Hindlimb muscle (tissue), 1 donor: ENCODE measurements at regions not wholly inside any gene's neighbourhood (a gene's known extent, or its start where the extent isn't known, plus 50 kb on each side); places are given as distances from the start of the nearest gene placed in this dataset.
A peak's percentile ranks its signal among the peaks of the same experiment; 100 is the strongest.

Source experiments
- DNase-seq: peaks from one replicate; pipeline ENCODE4 v3.0.0-alpha.2; 2013

- no peak for DNase-seq
Observed at GRCh38 chr5:96282020-96282419, 151.0 kb downstream of the PCSK1 start.

DNA sequence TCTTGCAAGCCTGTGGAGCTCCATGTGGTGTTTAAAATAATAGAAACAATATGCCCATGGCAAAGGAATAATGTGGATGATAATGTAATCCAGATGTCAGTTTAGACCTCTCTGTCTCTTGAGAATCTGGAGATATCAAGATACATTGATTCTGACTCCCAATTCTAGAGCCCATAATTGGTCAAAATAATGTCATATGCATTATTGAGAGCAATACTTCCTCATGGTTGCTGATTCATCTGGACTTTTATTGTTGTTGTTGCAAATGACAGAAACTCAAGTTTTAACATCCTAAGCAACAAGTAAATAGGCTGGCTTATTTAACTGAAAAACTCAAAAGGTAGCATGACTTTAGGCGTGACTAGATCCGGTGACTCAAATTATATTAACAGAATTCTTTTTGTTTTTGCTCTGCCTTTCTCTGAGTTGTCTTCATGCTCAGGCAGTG is 152.1 kb downstream of the PCSK1 start:
- DNase-seq = no peak

DNA sequence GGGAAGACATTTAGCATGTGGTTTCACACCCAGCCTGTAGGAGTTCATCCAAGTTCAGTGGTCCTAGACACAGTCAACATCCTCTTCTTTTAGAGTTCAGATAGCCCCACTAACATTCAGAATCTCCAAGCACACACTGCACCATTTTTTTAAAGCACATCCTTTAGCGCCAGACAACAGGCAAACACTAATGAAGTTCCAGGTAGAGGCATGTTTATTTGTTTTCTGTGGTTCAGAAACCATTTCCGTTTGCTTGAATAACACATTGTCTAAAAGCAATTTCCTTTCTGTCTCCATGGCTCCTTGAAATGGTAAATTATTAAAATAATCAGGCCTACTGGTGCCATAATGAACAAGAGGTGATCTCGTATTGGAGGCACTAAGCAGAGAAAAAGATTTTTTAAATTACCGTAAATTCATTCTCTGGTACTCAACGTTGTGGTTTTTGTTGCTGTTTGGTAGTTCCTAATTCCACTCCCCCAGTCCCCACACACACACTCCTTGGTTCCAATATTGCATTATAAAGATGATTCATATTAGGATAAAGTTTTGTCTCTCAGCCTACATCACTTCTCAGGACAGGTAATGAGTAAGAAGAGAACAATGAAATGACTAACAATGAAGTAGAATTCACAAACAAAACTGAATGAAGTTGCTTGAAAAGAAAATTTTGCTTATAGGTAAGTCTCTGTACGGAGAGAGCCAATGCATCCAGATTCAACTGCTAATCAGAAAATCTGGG is 153.1 kb downstream of the PCSK1 start:
- DNase-seq = no peak

GRCh38 chr5:96278981-96279380 is 154.1 kb downstream of the PCSK1 start:
- peak; percentile 74 for DNase-seq

DNA sequence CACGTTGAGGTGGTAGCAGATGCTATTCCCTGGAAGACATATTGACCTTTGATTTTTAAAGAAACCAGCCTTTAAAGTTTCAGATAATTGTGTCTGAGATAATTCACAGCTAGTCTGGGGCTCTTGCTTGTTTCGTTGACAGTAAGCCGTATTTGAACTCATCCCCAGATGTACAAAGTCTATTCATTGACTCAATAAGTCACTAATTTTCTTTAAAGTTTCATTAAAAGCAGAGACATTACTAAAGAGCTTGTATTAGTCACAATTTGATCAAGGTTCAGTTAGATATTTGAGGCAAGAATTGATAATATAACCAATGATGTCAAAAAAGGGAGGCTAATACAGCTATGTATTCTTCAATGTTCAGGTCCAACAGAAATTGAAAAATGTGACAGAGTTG is 158.0 kb downstream of the PCSK1 start:
- no peak for DNase-seq

DNA sequence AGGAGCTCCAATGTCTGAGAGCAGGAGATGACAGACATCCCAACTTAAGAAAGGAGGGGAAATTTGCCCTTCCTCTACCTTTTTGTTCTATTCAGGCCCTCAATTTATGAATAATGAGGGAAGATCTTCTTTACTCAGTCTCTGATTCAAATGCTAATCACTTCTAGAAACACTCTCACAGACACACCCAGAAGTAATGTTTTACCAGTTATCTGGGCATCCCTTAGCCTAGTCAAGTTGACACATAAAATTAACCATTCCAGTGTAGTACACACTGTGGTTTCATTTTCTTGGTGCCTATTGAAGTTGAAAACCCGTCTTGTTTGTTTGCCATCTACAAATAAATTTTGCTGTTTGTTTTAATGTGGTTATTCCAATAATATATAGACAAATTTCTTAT is 167.6 kb downstream of the PCSK1 start:
- DNase-seq = no peak

GRCh38 chr5:96264047-96264446 is 169.0 kb downstream of the PCSK1 start:
- no peak for DNase-seq

GRCh38 chr5:96262105-96262504 is 170.9 kb downstream of the PCSK1 start:
- no peak for DNase-seq

- no peak for DNase-seq
Observed at GRCh38 chr5:96260009-96260408, 173.0 kb downstream of the PCSK1 start.

DNA sequence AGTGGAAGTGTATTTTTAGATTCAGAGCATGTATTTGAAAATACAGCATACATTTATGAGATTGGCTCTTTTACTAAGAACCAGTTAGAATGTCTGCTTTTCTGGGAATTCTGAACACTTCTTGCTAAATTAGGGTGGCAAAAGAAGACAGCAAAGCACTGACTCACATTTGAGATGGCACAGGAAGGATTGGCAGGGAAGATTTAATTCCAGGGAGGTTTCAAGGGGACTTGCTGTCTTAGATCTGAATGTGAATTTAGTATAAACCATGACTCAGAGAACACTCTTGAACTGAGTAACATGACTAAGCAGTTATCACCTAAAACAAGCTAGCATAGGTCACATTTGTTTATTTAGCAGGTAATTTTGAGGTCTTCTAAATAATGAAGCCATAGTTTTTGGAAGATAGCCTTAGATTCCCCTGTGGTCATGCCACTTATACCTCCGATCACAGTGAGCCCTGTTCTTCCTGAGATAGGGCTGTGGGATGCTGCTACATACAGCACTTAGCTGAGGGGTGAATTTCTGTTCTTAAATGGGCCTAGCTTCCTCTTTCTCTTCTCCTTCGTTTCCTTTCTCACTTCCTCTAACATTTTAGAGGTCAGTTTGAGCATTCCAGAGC is 173.8 kb downstream of the PCSK1 start:
- no peak for DNase-seq

DNA sequence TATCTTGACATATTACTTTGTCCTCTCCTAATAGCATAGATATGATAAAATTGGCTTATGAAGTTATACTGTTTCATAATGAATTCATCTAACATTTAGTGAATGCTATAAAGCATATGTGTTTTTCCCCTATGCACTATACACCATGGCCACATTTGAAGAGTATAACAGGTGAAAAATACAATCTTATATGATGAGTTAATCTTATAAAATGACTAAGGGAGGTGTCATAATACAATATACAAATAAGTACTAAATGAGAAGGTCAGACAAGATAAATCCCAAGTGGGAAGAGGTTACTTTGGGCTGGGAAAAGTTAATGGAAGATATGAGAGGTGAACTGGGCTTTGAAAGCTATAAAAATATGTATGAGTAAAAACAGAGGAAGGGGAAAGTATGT is 174.4 kb downstream of the PCSK1 start:
- DNase-seq = no peak

DNA sequence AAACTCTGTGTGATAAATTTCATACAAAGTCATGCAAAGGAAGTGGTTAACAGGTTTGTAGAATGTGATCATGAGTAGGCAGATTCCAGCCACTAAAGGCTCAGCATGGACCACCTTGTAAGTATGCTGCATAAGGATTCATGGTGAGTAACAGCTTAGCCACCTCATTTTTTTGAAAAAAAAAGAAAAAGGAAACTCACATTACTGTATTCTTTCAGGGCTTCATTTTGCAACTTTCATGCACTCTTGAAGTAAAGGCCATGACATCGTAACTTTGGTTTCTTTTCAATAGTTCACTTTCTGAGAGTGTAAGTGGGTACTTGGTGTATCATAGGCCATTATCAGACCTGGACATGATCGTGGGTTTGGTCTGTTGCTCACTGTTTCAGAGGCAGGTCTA is 175.1 kb downstream of the PCSK1 start:
- DNase-seq = no peak

GRCh38 chr5:96256795-96257470 is 176.1 kb downstream of the PCSK1 start:
- no peak for DNase-seq

DNA sequence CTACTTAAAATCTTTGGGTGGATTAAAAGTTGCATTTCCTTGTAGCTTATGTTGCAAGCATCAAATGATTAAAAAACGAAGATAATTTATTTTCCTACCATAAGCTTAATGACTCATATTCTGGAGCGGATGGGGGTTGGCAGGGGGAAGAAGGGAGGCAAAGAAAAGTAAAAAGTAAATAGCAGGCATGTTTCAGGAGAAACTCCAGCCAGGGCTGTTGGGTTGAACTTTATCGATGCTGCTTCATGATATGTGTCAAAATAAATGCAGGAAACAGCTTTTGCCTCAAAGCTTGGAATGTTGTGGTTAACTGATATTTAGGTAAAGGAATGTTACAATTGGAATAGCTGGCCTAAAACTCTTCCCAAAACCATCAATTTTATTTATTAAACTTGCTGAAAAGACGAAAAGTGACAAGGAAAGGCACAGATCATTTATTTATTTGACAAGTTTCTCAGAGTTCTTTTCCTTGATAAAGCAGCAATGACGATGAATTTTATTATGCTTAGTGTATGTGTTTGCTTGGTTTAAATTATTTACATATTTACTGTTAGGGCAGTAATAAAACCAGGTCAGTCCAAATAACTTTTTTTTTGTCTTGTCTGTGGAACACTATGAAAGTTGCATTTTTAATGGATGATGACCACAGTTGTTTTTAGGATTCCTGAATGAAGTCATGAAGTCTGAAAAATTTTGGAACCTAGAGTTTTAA is 177.9 kb downstream of the PCSK1 start:
- DNase-seq = no peak

GRCh38 chr5:96253140-96253539 is 179.9 kb downstream of the PCSK1 start:
- DNase-seq = no peak

GRCh38 chr5:96252596-96252995 is 180.5 kb downstream of the PCSK1 start:
- DNase-seq = no peak

DNA sequence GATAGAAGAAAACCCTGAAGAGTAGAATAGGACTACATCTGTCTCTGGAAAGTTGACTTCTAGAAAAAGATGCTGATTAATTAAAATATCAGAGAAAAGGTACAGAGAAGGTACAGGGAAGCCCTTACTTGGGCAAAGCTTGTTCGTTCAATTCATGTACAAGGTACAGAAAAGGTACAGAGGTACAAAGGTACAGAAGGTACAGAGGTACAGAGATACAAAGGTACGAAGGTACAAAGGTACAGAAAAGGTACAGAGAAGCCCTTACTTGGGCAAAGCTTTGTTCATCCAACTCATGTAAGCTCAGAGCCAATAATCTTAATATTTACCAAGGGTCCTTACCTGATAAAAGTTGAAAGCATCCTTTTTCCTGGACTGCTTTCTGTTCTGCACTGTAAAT is 182.3 kb downstream of the PCSK1 start:
- DNase-seq = no peak

- DNase-seq = no peak
Observed at GRCh38 chr5:96248131-96248530, 184.9 kb downstream of the PCSK1 start.

GRCh38 chr5:96247708-96248107 is 185.3 kb downstream of the PCSK1 start:
- DNase-seq = no peak

DNA sequence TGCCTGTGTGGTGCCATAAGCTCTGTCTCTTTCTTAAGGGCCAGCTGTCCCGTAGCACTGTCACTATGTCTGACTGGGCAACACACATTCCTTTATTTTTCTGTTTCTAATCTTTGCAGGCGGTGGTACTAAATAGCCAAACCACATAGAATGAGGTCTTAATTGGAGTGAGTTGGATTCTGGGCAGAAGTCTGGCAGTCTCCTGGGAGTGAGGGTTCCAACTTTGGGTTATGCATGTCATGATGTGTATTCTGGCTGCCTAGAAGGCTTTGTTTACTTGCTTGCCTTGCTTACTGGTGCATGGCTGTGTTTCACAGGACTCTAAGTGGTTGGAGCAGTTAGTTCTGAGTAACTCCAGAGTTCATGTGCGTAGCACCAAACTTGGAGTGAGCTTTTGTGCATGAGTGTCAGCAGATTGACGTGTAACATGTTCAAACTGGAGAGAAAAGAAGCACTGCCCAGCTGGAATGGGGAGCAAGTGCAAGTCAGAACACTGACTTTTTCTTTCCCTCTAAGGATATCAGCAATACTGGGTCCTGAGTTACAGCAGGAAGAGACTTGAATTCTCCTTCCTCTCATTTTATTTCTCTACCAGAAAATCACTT is 185.8 kb downstream of the PCSK1 start:
- peak; percentile 32 for DNase-seq

GRCh38 chr5:96245140-96246091 is 187.6 kb downstream of the PCSK1 start:
- DNase-seq = no peak

DNA sequence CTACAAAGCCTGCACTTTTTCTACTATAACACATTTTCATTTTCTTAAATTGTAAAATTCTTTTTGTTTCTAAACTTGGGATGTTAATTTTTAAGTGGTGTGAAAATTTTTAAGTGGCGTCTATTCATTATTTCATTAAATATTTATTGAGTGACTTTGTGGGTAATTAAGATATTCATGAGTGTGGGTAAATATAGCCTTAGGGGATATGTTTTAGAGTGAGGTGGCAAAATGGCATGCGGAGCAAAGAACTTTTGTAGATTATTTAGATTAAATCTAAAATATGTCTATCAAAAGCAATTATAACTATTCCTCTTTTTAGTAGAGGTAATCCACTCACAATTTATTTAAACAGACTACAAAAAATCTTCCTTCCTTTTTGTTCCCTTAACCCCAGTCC is 188.4 kb downstream of the PCSK1 start:
- DNase-seq = no peak
